Testis (tissue), 2 donors: ENCODE measurements at regions not wholly inside any gene's neighbourhood (a gene's known extent, or its start where the extent isn't known, plus 50 kb on each side); places are given as distances from the start of the nearest gene placed in this dataset.
"Not testable (repeated sequence)": the region's sequence is repeated elsewhere in the genome, so short reads cannot be mapped to it uniquely, and the experiment has no call there.

Experiments
- DNase-seq: peaks from one replicate; pipeline ENCODE4 v3.0.0-alpha.2; 2019
- H3K27ac ChIP-seq, 2 donors: fragments of 200-600 bp; sonication (generic); one replicate each; pipeline ENCODE4 v1.5.1; 2019
- H3K27me3 ChIP-seq: fragments of 200-600 bp; sonication (generic); one replicate; pipeline ENCODE4 v1.5.1; 2019
- H3K36me3 ChIP-seq: fragments of 200-600 bp; sonication (generic); one replicate; pipeline ENCODE4 v1.5.1; 2017; ENCODE audit warnings: low read depth; ENCODE audit errors: missing control alignments
- H3K4me1 ChIP-seq: fragments of 200-600 bp; sonication (generic); one replicate; pipeline ENCODE4 v1.5.1; 2019
- H3K4me3 ChIP-seq, 2 donors: fragments of 200-600 bp; sonication (generic); one replicate each; pipeline ENCODE4 v1.5.1; 2017 to 2019
- H3K9me3 ChIP-seq: fragments of 200-600 bp; sonication (generic); one replicate; pipeline ENCODE4 v1.5.1; 2017
- CTCF ChIP-seq, 3 experiments: fragments of 450-650 bp in 2 of 3; fragments of 200-600 bp in 1 of 3; sonication (generic) in 1 of 3; IDR thresholded peaks; one replicate each; pipeline ENCODE4 v1.5.1; 2016 to 2019; ENCODE audit warnings: antibody characterized with exemption in 3 of 3, mild to moderate bottlenecking in 2 of 3, moderate library complexity in 1 of 3
- POLR2A ChIP-seq: fragments of 450-650 bp; IDR thresholded peaks from one replicate; pipeline ENCODE4 v1.6.1; 2017; ENCODE audit warnings: antibody characterized with exemption, mild to moderate bottlenecking, moderate library complexity
- WGBS, 2 donors: methylation state at CpG; one replicate each; pipeline ENCODE4 v1.1.5; 2018; 5-methylcytosine and 5-hydroxymethylcytosine counted together
- intact Hi-C: fragments of 100-400 bp; cut with DNase I; formaldehyde crosslinking; loops from one replicate; pipeline ENCODE4 v1.15.1; 2023; ENCODE audit warnings: low total_unique reads

GRCh38 chr1:29621826-29622435 is 385.6 kb downstream of the PTPRU start:
- Histone ChIP-seq H3K27me3 (no peaks in the 10 kb centered on the region), H3K36me3 (no peaks in the 10 kb centered on the region), H3K4me1 (no peaks in the 10 kb centered on the region), H3K4me3 (no peak overlapping the region), H3K27ac (no peak overlapping the region), H3K9me3 (no peaks in the 10 kb centered on the region)
- 80 to 90% methylated on average over 11 of the region's 11 CpGs for WGBS, 2 donors
- DNase-seq = no peak
- no peak for TF ChIP-seq CTCF (IDR thresholded peaks at IDR 0.05)
- no peak for TF ChIP-seq POLR2A
- intact Hi-C loops = no loop called here

GRCh38 chr1:29620631-29621030 is 384.3 kb downstream of the PTPRU start:
- no peak overlapping the region for H3K27ac ChIP-seq
- intact Hi-C loops = no loop called here
- H3K36me3 ChIP-seq = no peaks in the 10 kb centered on the region
- WGBS, 2 donors = 84 to 85% methylated on average over 7 of the region's 7 CpGs
- no peaks in the 10 kb centered on the region for H3K4me1 ChIP-seq
- TF ChIP-seq CTCF (IDR thresholded peaks at IDR 0.05) (no peak), POLR2A (no peak)
- no peak overlapping the region for H3K4me3 ChIP-seq
- DNase-seq = no peak
- H3K27me3 ChIP-seq = no peaks in the 10 kb centered on the region
- no peaks in the 10 kb centered on the region for H3K9me3 ChIP-seq

GRCh38 chr1:29607236-29607635 is 370.9 kb downstream of the PTPRU start:
- Histone ChIP-seq H3K9me3 (no peaks in the 10 kb centered on the region), H3K4me1 (no peaks in the 10 kb centered on the region), H3K4me3 (no peak overlapping the region), H3K27ac (no peak overlapping the region), H3K36me3 (no peaks in the 10 kb centered on the region), H3K27me3 (no peaks in the 10 kb centered on the region)
- no peak for TF ChIP-seq POLR2A
- no peak for TF ChIP-seq CTCF (IDR thresholded peaks at IDR 0.05)
- DNase-seq = no peak
- intact Hi-C loops = no loop called here

- H3K27ac ChIP-seq, DNase-seq, H3K9me3 ChIP-seq, H3K4me1 ChIP-seq, H3K4me3 ChIP-seq, H3K27me3 ChIP-seq, intact Hi-C loops, H3K36me3 ChIP-seq: not testable (repeated sequence)
- 91 to 94% methylated on average over 7 of the region's 7 CpGs for WGBS, 2 donors
These were observed 368.5 kb downstream of the PTPRU start for GRCh38 chr1:29604796-29605195.

GRCh38 chr1:29603622-29604021 is 367.3 kb downstream of the PTPRU start:
- H3K9me3 ChIP-seq = no peaks in the 10 kb centered on the region
- no peak overlapping the region for H3K27ac ChIP-seq
- intact Hi-C loops = no loop called here
- DNase-seq = no peak
- no peak for TF ChIP-seq CTCF (IDR thresholded peaks at IDR 0.05)
- no peak for TF ChIP-seq POLR2A
- 67 to 81% methylated on average over 2 of the region's 2 CpGs for WGBS, 2 donors
- H3K36me3 ChIP-seq = no peaks in the 10 kb centered on the region
- H3K4me3 ChIP-seq = no peak overlapping the region
- no peaks in the 10 kb centered on the region for H3K27me3 ChIP-seq
- no peaks in the 10 kb centered on the region for H3K4me1 ChIP-seq
